NCI-H1436 treated with DMSO at 0.1 percent for 48 hours (cell line): ENCODE measurements at regions not wholly inside any gene's neighbourhood (a gene's known extent, or its start where the extent isn't known, plus 50 kb on each side); places are given as distances from the start of the nearest gene placed in this dataset.

Source experiments
- DNase-seq: peaks from one replicate; lab custom pipeline; 2025; lab: John Stamatoyannopoulos, UW

GRCh38 chr2:65532937-65533336 lies 100.5 kb upstream of the SPRED2 start:
- DNase-seq, result no peak

- no peak for DNase-seq
Observed at GRCh38 chr2:65532326-65532725, 99.9 kb upstream of the SPRED2 start.

GRCh38 chr2:65530547-65531320 lies 98.3 kb upstream of the SPRED2 start:
- no peak for DNase-seq

DNA sequence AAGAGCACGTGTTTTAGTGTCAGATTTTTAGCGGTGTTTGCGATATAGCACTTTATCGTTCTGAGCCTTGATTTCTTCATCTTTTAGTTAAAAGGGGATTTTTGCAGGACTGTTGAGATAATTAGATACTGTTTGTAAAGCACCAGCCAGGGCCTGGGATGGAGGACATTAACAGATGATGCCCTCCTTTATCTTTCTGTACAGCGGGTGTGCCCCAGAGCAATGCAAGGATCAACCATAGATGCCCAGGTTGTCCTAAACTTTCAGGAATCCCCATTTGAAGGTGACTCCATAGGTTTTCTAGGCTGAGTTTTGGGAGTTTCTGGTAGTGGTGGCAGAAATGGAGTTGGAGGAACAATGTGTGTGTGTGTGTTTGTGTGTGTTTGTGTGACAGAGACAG lies 97.0 kb upstream of the SPRED2 start:
- DNase-seq, result no peak

DNA sequence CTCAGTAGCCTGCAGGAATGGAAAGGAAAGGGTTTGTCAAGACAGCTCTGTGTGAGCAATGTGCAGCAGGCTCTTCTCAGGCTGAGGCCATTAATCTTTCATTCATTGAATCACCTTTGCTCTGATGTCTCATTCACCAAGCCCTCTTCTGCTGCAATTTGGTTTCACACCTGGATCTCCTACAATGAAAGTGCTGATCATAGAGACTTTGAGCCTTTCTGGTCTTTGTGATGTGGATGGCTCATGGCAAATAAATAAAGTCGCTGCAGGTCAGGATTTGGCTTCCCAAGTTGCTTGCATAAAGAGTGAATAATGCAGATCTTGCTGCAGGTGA lies 95.8 kb upstream of the SPRED2 start:
- no peak for DNase-seq

- no peak for DNase-seq
Observed at GRCh38 chr2:65527451-65528240, 95.2 kb upstream of the SPRED2 start.

DNA sequence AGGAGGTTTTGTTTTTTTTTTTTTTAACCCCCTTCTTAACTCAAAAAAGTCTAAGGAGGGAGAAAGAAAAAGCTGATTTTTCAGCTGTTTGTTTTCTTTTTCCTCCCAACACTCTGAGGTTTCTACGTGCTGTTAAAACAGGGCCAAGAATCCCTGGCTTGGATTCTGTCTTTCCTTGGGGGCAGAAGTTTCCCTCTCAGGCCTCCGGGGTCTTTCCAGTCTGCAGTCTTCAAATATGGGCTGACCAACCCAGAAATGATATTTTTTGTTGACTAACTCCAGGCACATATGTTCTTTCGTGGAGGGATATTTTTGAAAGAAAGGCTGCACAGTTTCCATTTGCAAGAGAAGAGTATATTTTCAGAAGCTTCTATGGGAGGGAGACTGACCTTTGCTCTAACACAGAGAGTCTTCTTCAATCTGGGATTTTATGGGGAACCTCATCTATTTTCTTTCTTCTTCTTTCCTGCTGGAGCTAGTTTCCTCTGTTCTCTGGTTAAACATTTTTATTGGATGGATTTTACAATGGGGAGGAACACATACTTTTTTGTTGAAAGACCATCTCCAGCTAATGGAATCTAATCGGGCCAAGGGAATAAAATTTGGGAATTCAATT lies 93.3 kb upstream of the SPRED2 start:
- DNase-seq, result no peak

- DNase-seq, result no peak
Observed at GRCh38 chr2:65522922-65523321, 90.5 kb upstream of the SPRED2 start.

- DNase-seq, result no peak
Observed at GRCh38 chr2:65518751-65519150, 86.4 kb upstream of the SPRED2 start.

- no peak for DNase-seq
Observed at GRCh38 chr2:65514555-65515195, 82.3 kb upstream of the SPRED2 start.

GRCh38 chr2:65512783-65513182 lies 80.4 kb upstream of the SPRED2 start:
- no peak for DNase-seq

DNA sequence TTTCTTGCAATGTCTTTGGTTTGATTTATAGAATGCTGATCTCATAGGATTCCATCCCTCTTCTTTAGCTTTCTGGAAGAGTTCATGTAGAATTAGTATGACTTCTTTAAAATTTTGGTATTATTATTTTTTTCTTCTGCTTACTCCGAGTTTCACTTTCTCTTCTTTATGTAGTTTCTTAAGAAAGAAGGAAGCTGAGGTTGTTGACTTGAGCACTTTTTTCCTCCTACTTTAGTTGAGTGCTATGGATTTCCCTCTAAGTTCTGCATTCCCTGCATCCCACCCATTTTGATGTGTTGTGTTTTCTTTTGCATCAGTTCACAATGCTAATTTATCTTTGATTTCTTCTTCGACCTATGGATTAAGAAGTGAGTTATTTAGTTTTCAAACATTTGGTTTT lies 78.9 kb upstream of the SPRED2 start:
- DNase-seq, result no peak

- DNase-seq, result no peak
Observed at GRCh38 chr2:65508225-65508624, 75.8 kb upstream of the SPRED2 start.

DNA sequence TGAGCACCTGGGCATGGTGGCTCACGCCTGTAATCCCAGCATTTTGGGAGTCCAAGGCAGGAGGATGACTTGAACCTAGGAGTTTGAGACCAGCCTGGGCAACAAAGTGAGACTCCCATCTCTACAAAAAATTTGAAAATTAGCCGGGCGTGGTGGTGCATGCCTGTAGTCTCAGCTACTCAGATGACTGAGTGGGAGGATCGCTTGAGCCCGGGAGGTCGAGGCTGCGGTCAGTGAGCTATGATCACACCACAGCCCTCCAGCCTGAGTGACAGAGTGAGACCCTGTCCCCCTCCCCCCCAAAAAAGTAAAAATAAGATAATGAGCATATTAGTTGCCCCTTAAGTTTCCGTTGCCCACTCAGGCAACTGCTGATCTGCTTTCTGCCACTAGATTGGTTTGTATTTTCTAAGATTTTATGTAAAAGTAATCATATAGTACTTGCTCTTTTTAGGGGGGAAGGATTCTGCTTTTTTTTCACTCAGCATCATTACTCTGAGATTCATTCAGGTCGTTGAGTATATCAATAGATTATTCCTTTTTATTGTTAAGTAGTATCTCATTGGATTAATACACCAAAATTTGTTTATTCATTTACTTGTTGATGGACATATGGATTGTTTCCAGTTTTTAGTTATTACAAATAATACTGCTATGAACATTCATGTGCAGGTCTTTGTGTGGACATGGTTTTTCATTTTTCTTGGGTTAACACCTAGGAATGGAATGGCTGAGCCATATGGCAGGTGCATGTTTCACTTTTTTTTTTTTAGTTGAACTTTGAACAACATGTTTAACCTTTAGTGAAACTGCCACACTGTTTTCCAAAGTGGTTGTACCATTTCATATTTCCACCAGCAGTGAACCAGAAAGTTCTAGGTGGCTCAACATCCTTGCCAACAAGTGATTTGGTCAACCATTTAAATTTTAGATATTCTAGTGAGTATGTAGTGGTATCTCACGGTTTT lies 75.0 kb upstream of the SPRED2 start:
- DNase-seq, result no peak

DNA sequence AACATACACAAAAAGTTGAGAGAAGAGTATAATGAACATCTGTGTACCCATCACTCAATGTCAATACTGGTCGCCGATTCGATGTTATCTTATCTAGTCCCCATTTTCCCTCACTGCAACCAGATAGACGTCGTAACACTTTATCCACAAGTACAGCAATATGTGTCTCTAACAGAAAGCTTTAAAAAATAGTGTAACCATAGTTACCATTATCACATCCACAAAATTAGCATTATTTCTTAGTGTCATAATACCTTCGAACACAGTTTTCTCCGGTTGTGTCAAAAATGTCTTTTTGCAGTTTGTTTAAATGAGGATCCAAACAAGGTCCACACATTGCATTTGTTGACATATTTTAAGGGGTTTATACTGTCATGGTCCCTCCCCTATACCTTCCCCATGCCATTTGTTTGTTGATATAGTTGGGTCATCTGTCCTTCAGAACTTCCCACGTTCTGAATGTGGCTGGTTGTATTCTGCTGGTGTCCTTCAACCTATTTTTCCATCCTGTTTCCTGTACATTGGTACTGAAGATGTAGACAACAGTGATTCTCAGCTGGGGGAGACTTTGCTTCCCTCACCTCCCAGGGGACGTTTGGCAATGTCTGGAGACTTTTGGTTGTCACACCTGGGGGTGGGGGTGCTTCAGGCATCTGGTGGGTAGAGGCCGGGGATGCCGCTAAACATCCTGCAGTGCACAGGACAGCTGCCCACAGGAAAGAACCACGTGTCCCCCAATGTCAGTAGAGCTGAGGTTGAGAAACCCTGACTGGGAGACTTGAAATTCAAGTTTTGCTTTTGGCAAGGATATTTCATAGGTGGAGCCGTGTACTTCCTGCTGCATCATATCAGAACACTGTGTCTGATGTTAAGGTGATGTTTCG lies 72.7 kb upstream of the SPRED2 start:
- DNase-seq, result no peak

- DNase-seq, result no peak
Observed at GRCh38 chr2:65504201-65504600, 71.8 kb upstream of the SPRED2 start.

DNA sequence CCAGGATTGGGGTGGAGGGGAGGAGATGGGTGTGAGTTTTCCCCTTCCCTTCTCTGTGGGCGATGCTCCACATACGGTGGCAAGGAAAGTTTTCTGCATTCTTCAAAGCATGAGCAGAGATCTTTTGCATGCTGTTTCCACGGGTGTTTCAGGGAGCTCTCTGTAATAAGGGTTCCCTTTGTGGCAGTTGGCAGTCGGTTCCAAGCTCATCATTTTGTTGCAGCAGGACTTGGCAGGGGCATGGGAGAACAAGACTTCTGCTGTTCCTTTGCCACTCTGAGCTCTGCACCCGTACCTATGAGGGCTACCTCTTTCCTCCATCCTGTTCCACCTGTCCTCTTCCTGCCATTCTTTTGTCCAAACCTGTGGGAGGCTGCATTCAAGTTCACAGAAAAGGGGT lies 71.3 kb upstream of the SPRED2 start:
- no peak for DNase-seq

DNA sequence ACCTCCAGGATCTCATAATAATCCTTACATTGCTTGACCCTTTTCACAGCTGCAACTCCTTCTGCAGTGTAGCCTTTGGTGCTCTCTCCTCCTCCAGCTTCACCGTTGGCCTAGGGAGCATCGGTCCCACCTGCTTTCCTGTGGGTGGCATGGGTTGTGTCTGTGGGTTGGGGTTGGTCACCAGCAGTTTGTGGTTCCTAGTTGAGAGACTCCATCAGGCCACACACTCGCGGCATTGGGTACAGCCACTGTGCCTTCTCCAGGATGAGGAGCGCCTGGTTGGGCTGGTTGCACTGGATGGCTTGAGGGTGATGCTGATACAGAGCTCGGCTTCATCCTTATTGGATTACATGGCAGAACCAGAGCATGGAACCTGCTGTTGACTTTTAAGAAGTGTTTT lies 69.4 kb upstream of the SPRED2 start:
- DNase-seq, result no peak

DNA sequence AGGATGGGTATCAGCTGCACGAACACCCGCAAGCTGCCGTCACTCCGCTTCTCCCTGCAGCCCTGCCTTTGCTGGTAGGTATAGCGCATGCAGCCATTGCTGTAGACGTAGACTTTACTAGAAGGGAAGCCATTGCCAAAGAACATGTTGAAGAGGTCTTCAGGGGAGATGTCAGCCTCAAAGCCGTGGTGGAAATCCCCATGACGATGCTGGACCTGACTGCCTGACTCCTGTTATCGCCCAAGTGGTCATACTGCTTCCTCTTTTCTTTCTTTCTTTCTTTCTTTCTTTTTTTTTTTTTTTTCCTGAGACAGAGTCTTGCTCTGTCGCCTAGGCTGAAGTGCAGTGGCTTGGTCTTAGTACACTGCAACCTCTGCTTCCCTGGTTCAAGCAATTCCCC lies 68.7 kb upstream of the SPRED2 start:
- DNase-seq, result no peak

DNA sequence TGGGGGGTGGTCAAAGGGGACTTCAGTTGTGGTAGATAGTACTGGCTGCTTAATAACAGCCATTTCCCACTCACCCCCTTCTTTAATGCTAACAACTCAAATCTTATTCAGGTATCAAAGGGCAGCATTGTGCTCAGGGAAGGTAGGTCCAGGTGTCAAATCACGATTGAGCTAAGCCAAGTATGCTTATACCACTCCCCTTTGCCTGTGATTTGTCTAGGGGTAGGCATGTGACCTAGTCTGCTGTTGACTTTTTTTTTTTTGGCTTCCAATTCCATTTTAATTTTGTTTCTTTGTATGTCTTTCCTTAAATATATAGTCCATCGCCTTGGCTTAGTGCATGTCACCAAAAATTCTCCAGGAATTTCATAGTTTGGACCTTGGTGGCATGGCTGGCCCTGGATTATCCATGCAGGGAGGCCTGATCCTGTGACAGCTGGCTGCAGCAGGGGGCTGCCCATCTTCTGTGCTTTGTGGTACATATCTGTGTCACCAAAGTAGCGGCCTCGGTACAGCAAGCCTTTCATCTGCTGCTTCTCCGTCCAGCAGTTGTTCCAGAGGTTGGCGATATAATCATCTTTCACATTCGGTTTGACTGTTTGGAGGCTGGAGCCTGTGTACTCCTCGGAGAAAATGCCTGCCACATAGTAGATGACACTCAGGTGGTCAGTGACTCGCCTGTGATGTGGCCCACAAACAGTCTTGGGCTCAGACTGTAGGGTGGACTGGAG lies 68.1 kb upstream of the SPRED2 start:
- no peak for DNase-seq
